ENCODE measurements at regions not wholly inside any gene's neighbourhood (a gene's known extent, or its start where the extent isn't known, plus 50 kb on each side); places are given as distances from the start of the nearest gene placed in this dataset.
"Not testable (repeated sequence)": the region's sequence is repeated elsewhere in the genome, so short reads cannot be mapped to it uniquely, and the experiment has no call there.

DNA sequence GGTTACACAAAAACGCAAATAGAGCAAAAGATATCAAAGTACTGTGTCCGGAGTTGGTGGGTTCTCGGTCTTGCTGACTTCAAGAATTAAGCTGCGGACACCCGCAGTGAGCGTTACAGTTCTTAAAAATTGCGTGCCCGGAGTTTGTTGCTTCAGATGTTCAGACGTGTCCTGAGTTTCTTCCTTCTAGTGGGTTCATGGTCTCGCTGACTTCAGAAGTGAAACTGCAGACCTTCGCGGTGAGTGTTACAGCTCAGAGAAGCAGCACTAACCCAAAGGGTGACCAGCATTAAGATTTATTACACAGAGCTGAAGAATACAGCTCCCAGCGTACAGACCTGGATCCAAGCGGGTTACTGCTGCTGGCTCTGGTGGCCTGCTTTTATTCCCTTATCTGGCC is 125.7 kb upstream of the TWIST2 start:
- Histone ChIP-seq H3K4me2 (no peak overlapping the region), H3K27ac (no peak overlapping the region), H3K9me3 (peaks cover 12% of the 10 kb centered on the region; the same call in 1 of the 3 replicates), H3K4me1 (no peaks in the 10 kb centered on the region), H3K4me3 (no peak overlapping the region)
- DNase-seq (ENCODE audit: low read depth in 1 of 2, low spot score in 1 of 2), result no peak
- ChIA-PET POLR2A (no interaction called here), CTCF (no interaction called here)
- TF ChIP-seq HOXA7 (CRISPR knock-in tag; IDR thresholded peaks at IDR 0.05), result no peak
- TF ChIP-seq, protein P1, sequence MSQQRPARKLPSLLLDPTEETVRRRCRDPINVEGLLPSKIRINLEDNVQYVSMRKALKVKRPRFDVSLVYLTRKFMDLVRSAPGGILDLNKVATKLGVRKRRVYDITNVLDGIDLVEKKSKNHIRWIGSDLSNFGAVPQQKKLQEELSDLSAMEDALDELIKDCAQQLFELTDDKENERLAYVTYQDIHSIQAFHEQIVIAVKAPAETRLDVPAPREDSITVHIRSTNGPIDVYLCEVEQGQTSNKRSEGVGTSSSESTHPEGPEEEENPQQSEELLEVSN (IDR thresholded peaks at IDR 0.05; ENCODE audit: borderline replicate concordance, low read depth), result no peak
- TF ChIP-seq, protein P2, sequence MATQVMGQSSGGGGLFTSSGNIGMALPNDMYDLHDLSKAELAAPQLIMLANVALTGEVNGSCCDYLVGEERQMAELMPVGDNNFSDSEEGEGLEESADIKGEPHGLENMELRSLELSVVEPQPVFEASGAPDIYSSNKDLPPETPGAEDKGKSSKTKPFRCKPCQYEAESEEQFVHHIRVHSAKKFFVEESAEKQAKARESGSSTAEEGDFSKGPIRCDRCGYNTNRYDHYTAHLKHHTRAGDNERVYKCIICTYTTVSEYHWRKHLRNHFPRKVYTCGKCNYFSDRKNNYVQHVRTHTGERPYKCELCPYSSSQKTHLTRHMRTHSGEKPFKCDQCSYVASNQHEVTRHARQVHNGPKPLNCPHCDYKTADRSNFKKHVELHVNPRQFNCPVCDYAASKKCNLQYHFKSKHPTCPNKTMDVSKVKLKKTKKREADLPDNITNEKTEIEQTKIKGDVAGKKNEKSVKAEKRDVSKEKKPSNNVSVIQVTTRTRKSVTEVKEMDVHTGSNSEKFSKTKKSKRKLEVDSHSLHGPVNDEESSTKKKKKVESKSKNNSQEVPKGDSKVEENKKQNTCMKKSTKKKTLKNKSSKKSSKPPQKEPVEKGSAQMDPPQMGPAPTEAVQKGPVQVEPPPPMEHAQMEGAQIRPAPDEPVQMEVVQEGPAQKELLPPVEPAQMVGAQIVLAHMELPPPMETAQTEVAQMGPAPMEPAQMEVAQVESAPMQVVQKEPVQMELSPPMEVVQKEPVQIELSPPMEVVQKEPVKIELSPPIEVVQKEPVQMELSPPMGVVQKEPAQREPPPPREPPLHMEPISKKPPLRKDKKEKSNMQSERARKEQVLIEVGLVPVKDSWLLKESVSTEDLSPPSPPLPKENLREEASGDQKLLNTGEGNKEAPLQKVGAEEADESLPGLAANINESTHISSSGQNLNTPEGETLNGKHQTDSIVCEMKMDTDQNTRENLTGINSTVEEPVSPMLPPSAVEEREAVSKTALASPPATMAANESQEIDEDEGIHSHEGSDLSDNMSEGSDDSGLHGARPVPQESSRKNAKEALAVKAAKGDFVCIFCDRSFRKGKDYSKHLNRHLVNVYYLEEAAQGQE (IDR thresholded peaks at IDR 0.05), result no peak
- no peak for TF ChIP-seq RARB (CRISPR knock-in tag; IDR thresholded peaks at IDR 0.05)
- ATAC-seq, result no peak
- 88% methylated on average over 14 of the region's 14 CpGs for WGBS (ENCODE audit: missing lambda C conversion rate)
- FAIRE-seq, result no peak

DNA sequence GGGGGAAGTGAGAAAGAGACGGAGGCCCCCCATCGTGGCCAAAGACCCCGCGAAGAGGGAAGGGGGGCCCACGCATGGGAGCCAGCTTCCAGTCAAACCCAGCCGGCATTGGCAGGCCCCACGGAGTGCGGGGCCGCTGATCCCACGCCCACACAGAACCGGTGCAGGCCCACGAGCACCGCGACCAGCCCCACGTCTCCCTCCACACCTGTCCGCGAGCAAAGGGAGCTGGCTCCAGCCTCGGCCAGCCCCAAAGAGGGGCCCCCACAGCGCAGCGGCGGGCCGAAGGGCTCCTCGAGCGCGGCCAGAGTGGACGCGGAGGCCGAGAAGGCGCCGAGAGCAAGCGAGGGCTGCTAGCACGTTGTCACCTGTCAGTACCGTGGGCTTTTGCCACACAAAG is 125.0 kb upstream of the TWIST2 start:
- 81% methylated on average over 31 of the region's 33 CpGs for WGBS (ENCODE audit: missing lambda C conversion rate)
- H3K4me1 ChIP-seq, result no peaks in the 10 kb centered on the region
- FAIRE-seq (no peak), DNase-seq (ENCODE audit: low read depth in 1 of 2, low spot score in 1 of 2) (no peak), ATAC-seq (no peak)
- H3K4me2 ChIP-seq, result no peak overlapping the region
- H3K27ac ChIP-seq, result no peak overlapping the region
- no peak overlapping the region for H3K4me3 ChIP-seq
- POLR2A ChIA-PET, result no interaction called here
- H3K9me3 ChIP-seq, result peaks cover 12% of the 10 kb centered on the region; the same call in 1 of the 3 replicates
- no peak for TF ChIP-seq EHF (CRISPR knock-in tag; IDR thresholded peaks at IDR 0.05)
- TF ChIP-seq MYC (IDR thresholded peaks at IDR 0.05; ENCODE audit: borderline replicate concordance, low read length), result no peak
- TF ChIP-seq, protein P3, sequence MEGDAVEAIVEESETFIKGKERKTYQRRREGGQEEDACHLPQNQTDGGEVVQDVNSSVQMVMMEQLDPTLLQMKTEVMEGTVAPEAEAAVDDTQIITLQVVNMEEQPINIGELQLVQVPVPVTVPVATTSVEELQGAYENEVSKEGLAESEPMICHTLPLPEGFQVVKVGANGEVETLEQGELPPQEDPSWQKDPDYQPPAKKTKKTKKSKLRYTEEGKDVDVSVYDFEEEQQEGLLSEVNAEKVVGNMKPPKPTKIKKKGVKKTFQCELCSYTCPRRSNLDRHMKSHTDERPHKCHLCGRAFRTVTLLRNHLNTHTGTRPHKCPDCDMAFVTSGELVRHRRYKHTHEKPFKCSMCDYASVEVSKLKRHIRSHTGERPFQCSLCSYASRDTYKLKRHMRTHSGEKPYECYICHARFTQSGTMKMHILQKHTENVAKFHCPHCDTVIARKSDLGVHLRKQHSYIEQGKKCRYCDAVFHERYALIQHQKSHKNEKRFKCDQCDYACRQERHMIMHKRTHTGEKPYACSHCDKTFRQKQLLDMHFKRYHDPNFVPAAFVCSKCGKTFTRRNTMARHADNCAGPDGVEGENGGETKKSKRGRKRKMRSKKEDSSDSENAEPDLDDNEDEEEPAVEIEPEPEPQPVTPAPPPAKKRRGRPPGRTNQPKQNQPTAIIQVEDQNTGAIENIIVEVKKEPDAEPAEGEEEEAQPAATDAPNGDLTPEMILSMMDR (IDR thresholded peaks at IDR 0.05), result no peak
- CTCF ChIA-PET, result no interaction called here

DNA sequence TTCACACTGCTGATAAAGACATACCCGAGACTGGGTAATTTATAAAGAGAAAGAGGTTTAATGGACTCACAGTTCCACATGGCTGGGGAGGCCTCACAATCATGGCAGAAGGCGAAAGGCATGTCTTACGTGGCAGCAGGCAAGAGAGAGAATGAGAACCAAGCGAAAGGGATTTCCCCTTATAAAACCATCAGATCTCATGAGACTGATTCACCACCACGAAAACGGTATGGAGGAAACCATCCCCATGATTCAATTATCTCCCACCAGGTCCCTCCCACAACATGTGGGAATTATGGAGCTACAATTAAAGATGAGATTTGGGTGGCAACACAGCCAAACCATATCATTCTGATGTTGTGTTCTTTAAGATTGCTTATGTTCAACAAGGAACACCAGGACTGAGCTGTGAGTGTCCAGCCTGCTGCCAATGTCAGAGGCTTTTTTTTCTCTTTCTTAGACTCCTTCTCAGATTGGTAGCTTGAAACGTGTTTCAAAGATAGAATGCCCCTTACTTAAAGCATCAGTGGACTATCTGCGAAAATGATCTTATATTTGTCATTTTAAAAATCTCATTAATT is 124.1 kb upstream of the TWIST2 start:
- 58% methylated on average over 8 of the region's 8 CpGs for WGBS (ENCODE audit: missing lambda C conversion rate)
- POLR2A ChIA-PET; ATAC-seq; CTCF ChIA-PET; H3K27ac ChIP-seq; H3K4me1 ChIP-seq; H3K4me3 ChIP-seq; FAIRE-seq; H3K4me2 ChIP-seq; DNase-seq (ENCODE audit: low read depth in 1 of 2, low spot score in 1 of 2): not testable (repeated sequence)
- H3K9me3 ChIP-seq, result peaks cover 12% of the 10 kb centered on the region; the same call in 1 of the 3 replicates

DNA sequence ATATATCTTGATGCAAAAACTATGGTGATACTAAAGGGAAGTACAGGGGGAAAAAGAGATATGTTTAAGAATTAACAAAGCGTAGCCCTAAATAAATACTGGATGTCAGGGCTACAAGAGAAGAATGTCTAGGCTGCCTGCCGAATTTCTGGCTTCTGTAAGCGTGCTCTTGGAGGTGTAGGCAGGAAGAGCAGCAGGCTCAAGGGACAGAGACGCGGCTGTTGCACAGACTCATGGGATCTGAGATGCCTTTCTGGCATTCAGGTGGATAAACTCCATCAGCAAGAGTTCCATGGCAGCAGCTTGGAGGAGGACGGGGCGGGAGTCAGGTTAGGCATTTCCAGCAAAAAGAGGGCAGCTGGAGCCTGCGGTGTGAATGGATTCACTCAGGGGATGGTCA is 123.2 kb upstream of the TWIST2 start:
- no peak for FAIRE-seq
- Histone ChIP-seq H3K4me1 (no peaks in the 10 kb centered on the region), H3K9me3 (peaks cover 9% of the 10 kb centered on the region; the same call in 1 of the 3 replicates), H3K4me3 (no peak overlapping the region), H3K27ac (no peak overlapping the region), H3K4me2 (no peak overlapping the region)
- ATAC-seq, result no peak
- WGBS (ENCODE audit: missing lambda C conversion rate), result 41% methylated on average over 8 of the region's 8 CpGs
- DNase-seq (ENCODE audit: low read depth in 1 of 2, low spot score in 1 of 2), result no peak
- TF ChIP-seq RAD21 (conservative IDR thresholded peaks at IDR 0.05 in 1 of 2, IDR thresholded peaks at IDR 0.05 in 1 of 2) (no peak), MAFK (IDR thresholded peaks at IDR 0.05; ENCODE audit: partially characterized antibody) (no peak), CBX2 (IDR thresholded peaks at IDR 0.05; ENCODE audit: borderline replicate concordance, low read depth) (no peak), GATA3 (IDR thresholded peaks at IDR 0.05; ENCODE audit: borderline replicate concordance) (no peak), RNF2 (IDR thresholded peaks at IDR 0.05; ENCODE audit: borderline replicate concordance, low read depth) (no peak), CHD4 (IDR thresholded peaks at IDR 0.05; ENCODE audit: borderline replicate concordance) (no peak), EHMT2 (IDR thresholded peaks at IDR 0.05; ENCODE audit: low read depth) (no peak), EP300 (IDR thresholded peaks at IDR 0.05) (no peak), ZC3H11A (IDR thresholded peaks at IDR 0.05) (no peak), HOXB13 (CRISPR knock-in tag; IDR thresholded peaks at IDR 0.05; ENCODE audit: low read depth) (no peak), PHF8 (IDR thresholded peaks at IDR 0.05; ENCODE audit: borderline replicate concordance, low read depth) (no peak)
- TF ChIP-seq, protein P4, sequence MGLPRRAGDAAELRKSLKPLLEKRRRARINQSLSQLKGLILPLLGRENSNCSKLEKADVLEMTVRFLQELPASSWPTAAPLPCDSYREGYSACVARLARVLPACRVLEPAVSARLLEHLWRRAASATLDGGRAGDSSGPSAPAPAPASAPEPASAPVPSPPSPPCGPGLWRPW (IDR thresholded peaks at IDR 0.05), result no peak
- CTCF ChIA-PET, result no interaction called here
- POLR2A ChIA-PET, result no interaction called here

Measured in A549 (cell line).